ENCODE measurements at regions not wholly inside any gene's neighbourhood (a gene's known extent, or its start where the extent isn't known, plus 50 kb on each side); places are given as distances from the start of the nearest gene placed in this dataset.

DNA sequence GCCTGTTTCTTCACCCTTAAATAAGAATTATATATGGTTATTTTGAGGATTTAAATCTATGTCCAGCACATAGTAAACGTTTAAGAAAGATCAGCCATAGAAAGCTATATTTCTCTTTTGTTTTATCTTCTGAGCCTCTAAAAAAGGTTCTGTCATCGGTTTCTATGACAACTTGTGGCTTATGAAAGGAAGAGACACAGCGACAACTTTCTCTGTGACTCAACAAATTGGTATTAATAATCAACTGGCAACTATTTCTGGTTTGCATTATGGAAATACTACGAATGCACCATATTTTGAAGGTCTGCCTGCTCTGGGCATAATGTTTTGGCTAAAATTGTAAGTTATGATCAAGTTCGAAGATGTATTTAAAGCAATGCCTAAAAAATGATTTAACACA lies 751.0 kb downstream of the CD109 start:
- TF ChIP-seq EZH2 (IDR thresholded peaks at IDR 0.05), result no peak
- TF ChIP-seq, protein P1, sequence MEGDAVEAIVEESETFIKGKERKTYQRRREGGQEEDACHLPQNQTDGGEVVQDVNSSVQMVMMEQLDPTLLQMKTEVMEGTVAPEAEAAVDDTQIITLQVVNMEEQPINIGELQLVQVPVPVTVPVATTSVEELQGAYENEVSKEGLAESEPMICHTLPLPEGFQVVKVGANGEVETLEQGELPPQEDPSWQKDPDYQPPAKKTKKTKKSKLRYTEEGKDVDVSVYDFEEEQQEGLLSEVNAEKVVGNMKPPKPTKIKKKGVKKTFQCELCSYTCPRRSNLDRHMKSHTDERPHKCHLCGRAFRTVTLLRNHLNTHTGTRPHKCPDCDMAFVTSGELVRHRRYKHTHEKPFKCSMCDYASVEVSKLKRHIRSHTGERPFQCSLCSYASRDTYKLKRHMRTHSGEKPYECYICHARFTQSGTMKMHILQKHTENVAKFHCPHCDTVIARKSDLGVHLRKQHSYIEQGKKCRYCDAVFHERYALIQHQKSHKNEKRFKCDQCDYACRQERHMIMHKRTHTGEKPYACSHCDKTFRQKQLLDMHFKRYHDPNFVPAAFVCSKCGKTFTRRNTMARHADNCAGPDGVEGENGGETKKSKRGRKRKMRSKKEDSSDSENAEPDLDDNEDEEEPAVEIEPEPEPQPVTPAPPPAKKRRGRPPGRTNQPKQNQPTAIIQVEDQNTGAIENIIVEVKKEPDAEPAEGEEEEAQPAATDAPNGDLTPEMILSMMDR (IDR thresholded peaks at IDR 0.05), result no peak
